ENCODE measurements at regions not wholly inside any gene's neighbourhood (a gene's known extent, or its start where the extent isn't known, plus 50 kb on each side); places are given as distances from the start of the nearest gene placed in this dataset.

DNA sequence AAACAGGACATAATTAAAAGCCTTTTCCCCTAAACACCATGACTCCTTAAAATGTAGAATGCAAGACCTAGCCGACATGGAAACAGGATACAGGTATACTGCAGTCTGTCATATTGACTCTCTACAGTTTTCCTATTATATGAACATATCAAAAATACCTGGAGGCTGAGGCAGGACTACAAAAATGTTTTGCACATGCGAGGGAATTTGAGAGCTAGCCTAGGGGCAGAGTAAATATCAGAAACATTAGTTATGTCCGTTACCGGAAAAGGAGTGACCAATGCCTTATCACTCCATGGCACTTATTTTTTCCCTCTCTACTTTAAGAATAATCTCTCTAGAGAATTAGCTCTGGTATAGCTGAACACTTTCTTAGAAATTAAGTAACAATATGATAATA lies 732.3 kb downstream of the TUSC7 start:
- no peak for TF ChIP-seq NFRKB (IDR thresholded peaks at IDR 0.05)
- TF ChIP-seq BHLHE40 (IDR thresholded peaks at IDR 0.05; ENCODE audit: borderline replicate concordance): no peak
- TF ChIP-seq SP1 (IDR thresholded peaks at IDR 0.05): no peak
- TF ChIP-seq HDGF (IDR thresholded peaks at IDR 0.05; ENCODE audit: borderline replicate concordance): no peak
- TF ChIP-seq ZNF384 (IDR thresholded peaks at IDR 0.05): no peak
- TF ChIP-seq SUZ12 (IDR thresholded peaks at IDR 0.05): no peak
- TF ChIP-seq L3MBTL2 (conservative IDR thresholded peaks at IDR 0.05): no peak
- TF ChIP-seq FOXM1 (IDR thresholded peaks at IDR 0.05; ENCODE audit: borderline replicate concordance): no peak
- no peak for TF ChIP-seq TARDBP (IDR thresholded peaks at IDR 0.05)
- TF ChIP-seq LEF1 (IDR thresholded peaks at IDR 0.05; ENCODE audit: borderline replicate concordance): no peak
- TF ChIP-seq, protein P1, sequence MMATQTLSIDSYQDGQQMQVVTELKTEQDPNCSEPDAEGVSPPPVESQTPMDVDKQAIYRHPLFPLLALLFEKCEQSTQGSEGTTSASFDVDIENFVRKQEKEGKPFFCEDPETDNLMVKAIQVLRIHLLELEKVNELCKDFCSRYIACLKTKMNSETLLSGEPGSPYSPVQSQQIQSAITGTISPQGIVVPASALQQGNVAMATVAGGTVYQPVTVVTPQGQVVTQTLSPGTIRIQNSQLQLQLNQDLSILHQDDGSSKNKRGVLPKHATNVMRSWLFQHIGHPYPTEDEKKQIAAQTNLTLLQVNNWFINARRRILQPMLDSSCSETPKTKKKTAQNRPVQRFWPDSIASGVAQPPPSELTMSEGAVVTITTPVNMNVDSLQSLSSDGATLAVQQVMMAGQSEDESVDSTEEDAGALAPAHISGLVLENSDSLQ (IDR thresholded peaks at IDR 0.05): no peak
- no peak for TF ChIP-seq FOXK2 (IDR thresholded peaks at IDR 0.05)
- TF ChIP-seq ARNT (IDR thresholded peaks at IDR 0.05): no peak
